GM21423 (cell line): ENCODE measurements at regions not wholly inside any gene's neighbourhood (a gene's known extent, or its start where the extent isn't known, plus 50 kb on each side); places are given as distances from the start of the nearest gene placed in this dataset.
"Not testable (repeated sequence)": the region's sequence is repeated elsewhere in the genome, so short reads cannot be mapped to it uniquely, and the experiment has no call there.

ENCODE experiments used
- ATAC-seq: cut with Tn5 transposase; IDR thresholded peaks from one replicate; pipeline ENCODE4 v1.9.1; 2021; ENCODE audit warnings: mild to moderate bottlenecking, moderate library complexity; ENCODE audit not compliant: unreplicated experiment

- no peak for ATAC-seq
These were observed 673.1 kb downstream of the HTR1B start for GRCh38 chr6:76790045-76790796.

- no peak for ATAC-seq
These were observed 673.7 kb downstream of the HTR1B start for GRCh38 chr6:76789580-76789979.

GRCh38 chr6:76788155-76788554, 675.1 kb downstream of the HTR1B start:
- no peak for ATAC-seq

- ATAC-seq: no peak
These were observed 684.2 kb downstream of the HTR1B start for GRCh38 chr6:76779068-76779467.

- no peak for ATAC-seq
These were observed 686.4 kb downstream of the HTR1B start for GRCh38 chr6:76776876-76777275.

GRCh38 chr6:76774781-76775384, 688.4 kb downstream of the HTR1B start:
- no peak for ATAC-seq

GRCh38 chr6:76772951-76773350, 690.3 kb downstream of the HTR1B start:
- no peak for ATAC-seq

- ATAC-seq: no peak
These were observed 692.1 kb downstream of the HTR1B start for GRCh38 chr6:76771059-76771634.

- no peak for ATAC-seq
These were observed 693.0 kb downstream of the HTR1B start for GRCh38 chr6:76770281-76770680.

GRCh38 chr6:76768556-76768955, 694.7 kb downstream of the HTR1B start:
- ATAC-seq: no peak

GRCh38 chr6:76764057-76764456, 691.6 kb upstream of the IMPG1 start:
- no peak for ATAC-seq

- ATAC-seq: no peak
These were observed 680.4 kb upstream of the IMPG1 start for GRCh38 chr6:76752841-76753240.

GRCh38 chr6:76745388-76745787, 672.9 kb upstream of the IMPG1 start:
- ATAC-seq: not testable (repeated sequence)

GRCh38 chr6:76744151-76744720, 671.8 kb upstream of the IMPG1 start:
- not testable (repeated sequence) for ATAC-seq

- ATAC-seq: no peak
These were observed 670.5 kb upstream of the IMPG1 start for GRCh38 chr6:76742919-76743318.

- no peak for ATAC-seq
These were observed 647.0 kb upstream of the IMPG1 start for GRCh38 chr6:76719449-76719848.

- ATAC-seq: no peak
These were observed 636.3 kb upstream of the IMPG1 start for GRCh38 chr6:76708641-76709331.

- no peak for ATAC-seq
These were observed 635.2 kb upstream of the IMPG1 start for GRCh38 chr6:76707630-76708029.

GRCh38 chr6:76706631-76707030, 634.2 kb upstream of the IMPG1 start:
- ATAC-seq: no peak

- ATAC-seq: no peak
These were observed 633.6 kb upstream of the IMPG1 start for GRCh38 chr6:76706086-76706485.

GRCh38 chr6:76703786-76704185, 631.3 kb upstream of the IMPG1 start:
- no peak for ATAC-seq
